Suprapubic skin (tissue), 4 donors: ENCODE measurements at regions not wholly inside any gene's neighbourhood (a gene's known extent, or its start where the extent isn't known, plus 50 kb on each side); places are given as distances from the start of the nearest gene placed in this dataset.
"Not testable (repeated sequence)": the region's sequence is repeated elsewhere in the genome, so short reads cannot be mapped to it uniquely, and the experiment has no call there.

Experiments used
- DNase-seq, 2 donors: peaks; one replicate each; pipeline ENCODE4 v3.0.0-alpha.2; 2019; ENCODE audit warnings: low spot score in 2 of 2
- H3K27ac ChIP-seq: fragments of 200-600 bp; sonication (generic); one replicate; pipeline ENCODE4 v1.5.1; 2019
- H3K27me3 ChIP-seq: fragments of 200-600 bp; sonication (generic); one replicate; pipeline ENCODE4 v1.5.1; 2019
- H3K36me3 ChIP-seq: fragments of 200-600 bp; sonication (generic); one replicate; pipeline ENCODE4 v1.5.1; 2019
- H3K4me1 ChIP-seq: fragments of 200-600 bp; sonication (generic); one replicate; pipeline ENCODE4 v1.5.1; 2019
- H3K4me3 ChIP-seq: fragments of 200-600 bp; sonication (generic); one replicate; pipeline ENCODE4 v1.5.1; 2019; ENCODE audit warnings: mild to moderate bottlenecking
- H3K9me3 ChIP-seq: fragments of 200-600 bp; sonication (generic); one replicate; pipeline ENCODE4 v1.5.1; 2019
- EP300 ChIP-seq: sonication (generic); formaldehyde crosslinking; IDR thresholded peaks from one replicate; pipeline ENCODE4 v1.6.1; 2017; ENCODE audit warnings: antibody characterized with exemption
- POLR2A ChIP-seq, 2 donors: fragments of 450-650 bp; IDR thresholded peaks; one replicate each; pipeline ENCODE4 v1.6.1; 2017; ENCODE audit warnings: antibody characterized with exemption in 2 of 2, mild to moderate bottlenecking in 2 of 2, moderate library complexity in 2 of 2
- POLR2AphosphoS5 ChIP-seq, 3 donors: sonication (generic); formaldehyde crosslinking; IDR thresholded peaks; one replicate each; pipeline ENCODE4 v1.6.1; 2017; ENCODE audit warnings: antibody characterized with exemption in 3 of 3
- WGBS: methylation state at CpG from one replicate; pipeline ENCODE4 v1.1.5; 2018; 5-methylcytosine and 5-hydroxymethylcytosine counted together
- TF ChIP-seq, protein P1 (sequence below), 2 donors: fragments of 200-600 bp in 1 of 2; fragments of 450-650 bp in 1 of 2; sonication (generic) in 1 of 2; IDR thresholded peaks; one replicate each; pipeline ENCODE4 v1.5.1; 2016 to 2019; ENCODE audit warnings: antibody characterized with exemption in 2 of 2, mild to moderate bottlenecking in 1 of 2, moderate library complexity in 1 of 2

DNA sequence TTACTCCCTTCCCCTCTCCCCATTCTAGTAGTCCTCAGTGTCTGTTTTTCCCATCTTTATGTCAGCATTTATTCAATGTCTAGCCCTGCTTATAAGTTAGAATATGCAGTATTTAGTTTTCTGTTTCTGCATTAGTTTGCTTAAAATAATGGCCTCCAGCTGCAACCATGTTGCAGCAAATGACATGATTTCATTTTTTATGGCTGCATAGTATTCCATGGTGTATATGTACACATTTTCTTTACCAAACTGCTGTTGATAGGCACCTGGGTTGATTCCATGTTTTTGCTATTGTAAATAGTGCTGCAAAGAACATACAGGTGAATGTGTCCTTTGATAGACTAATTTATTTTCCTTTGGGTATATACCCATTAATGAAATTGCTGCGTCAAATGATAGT is 267.7 kb downstream of the SRGAP2C start:
- TF ChIP-seq POLR2A (IDR thresholded peaks at IDR 0.05), result no peak
- TF ChIP-seq, protein P1, sequence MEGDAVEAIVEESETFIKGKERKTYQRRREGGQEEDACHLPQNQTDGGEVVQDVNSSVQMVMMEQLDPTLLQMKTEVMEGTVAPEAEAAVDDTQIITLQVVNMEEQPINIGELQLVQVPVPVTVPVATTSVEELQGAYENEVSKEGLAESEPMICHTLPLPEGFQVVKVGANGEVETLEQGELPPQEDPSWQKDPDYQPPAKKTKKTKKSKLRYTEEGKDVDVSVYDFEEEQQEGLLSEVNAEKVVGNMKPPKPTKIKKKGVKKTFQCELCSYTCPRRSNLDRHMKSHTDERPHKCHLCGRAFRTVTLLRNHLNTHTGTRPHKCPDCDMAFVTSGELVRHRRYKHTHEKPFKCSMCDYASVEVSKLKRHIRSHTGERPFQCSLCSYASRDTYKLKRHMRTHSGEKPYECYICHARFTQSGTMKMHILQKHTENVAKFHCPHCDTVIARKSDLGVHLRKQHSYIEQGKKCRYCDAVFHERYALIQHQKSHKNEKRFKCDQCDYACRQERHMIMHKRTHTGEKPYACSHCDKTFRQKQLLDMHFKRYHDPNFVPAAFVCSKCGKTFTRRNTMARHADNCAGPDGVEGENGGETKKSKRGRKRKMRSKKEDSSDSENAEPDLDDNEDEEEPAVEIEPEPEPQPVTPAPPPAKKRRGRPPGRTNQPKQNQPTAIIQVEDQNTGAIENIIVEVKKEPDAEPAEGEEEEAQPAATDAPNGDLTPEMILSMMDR (IDR thresholded peaks at IDR 0.05), result no peak
- TF ChIP-seq POLR2AphosphoS5 (IDR thresholded peaks at IDR 0.05), result no peak
- no peak for TF ChIP-seq EP300
- no peaks in the 10 kb centered on the region for H3K9me3 ChIP-seq
- no peaks in the 10 kb centered on the region for H3K36me3 ChIP-seq
- H3K27me3 ChIP-seq, result no peaks in the 10 kb centered on the region
- H3K27ac ChIP-seq, result no peak overlapping the region
- no peak overlapping the region for H3K4me3 ChIP-seq
- DNase-seq, result no peak
- WGBS, result 100% methylated on average over 1 of the region's 1 CpG
- H3K4me1 ChIP-seq, result no peaks in the 10 kb centered on the region

DNA sequence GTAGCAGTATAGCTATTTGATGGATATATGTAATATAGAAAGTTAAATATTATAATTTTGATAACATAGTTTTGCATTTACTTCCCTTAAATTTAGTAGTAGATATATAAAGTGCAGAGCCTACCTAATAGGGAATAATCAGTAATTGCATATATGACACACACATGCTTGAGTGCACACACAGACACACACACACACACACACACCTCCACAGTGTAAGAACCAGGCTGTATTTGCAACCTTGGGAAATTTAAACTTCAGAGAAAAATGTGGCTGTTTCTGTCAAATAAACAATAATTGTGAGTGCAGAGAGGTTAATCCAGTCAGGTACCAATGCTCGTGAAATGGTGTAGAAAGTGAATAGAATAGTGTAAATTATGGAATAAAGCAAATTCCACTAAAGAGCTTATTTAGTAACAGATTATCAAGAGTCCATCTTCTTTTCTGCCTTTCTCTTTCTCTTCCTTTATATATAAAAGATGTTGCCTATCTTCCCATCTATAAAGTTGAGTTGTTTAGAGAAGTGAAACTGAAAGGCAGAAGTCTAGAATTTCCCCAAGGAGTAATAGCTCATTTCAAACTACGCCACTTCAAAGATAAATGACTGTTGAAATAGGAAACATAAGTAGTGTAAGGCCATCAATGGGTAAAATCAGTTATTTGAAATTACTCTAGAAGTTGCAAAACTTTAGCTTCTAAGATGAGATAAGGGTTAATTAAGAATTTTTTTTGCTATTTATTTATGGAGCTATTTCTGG is 273.7 kb downstream of the SRGAP2C start:
- Histone ChIP-seq H3K36me3 (no peaks in the 10 kb centered on the region), H3K9me3 (no peaks in the 10 kb centered on the region), H3K27me3 (no peaks in the 10 kb centered on the region), H3K4me3 (no peak overlapping the region), H3K27ac (no peak overlapping the region), H3K4me1 (no peaks in the 10 kb centered on the region)
- TF ChIP-seq POLR2AphosphoS5 (IDR thresholded peaks at IDR 0.05) (no peak), POLR2A (IDR thresholded peaks at IDR 0.05) (no peak), EP300 (no peak)
- TF ChIP-seq, protein P1 (IDR thresholded peaks at IDR 0.05), result no peak
- DNase-seq, result no peak
- WGBS, result 46% methylated on average over 2 of the region's 2 CpGs

DNA sequence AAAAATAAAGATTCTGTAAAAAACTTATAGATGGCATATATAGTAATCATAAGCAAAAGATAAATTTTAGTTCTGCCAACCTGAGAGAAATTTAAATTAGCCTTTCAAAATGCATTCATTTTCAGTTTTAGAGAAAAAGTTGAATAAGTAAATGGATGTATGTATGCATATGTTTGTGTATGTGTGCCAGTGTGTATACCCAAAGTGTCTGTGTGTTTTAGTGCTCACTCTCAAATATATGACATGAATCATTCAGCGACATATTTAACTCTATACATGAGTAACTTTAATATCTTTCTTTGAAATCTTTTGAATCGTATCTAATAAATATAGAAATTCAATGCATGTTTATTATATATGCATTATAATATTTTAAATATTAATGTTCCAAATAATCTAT is 274.5 kb downstream of the SRGAP2C start:
- Histone ChIP-seq H3K27me3 (no peaks in the 10 kb centered on the region), H3K36me3 (no peaks in the 10 kb centered on the region), H3K4me1 (no peaks in the 10 kb centered on the region), H3K4me3 (no peak overlapping the region), H3K9me3 (no peaks in the 10 kb centered on the region), H3K27ac (no peak overlapping the region)
- 78% methylated on average over 2 of the region's 2 CpGs for WGBS
- DNase-seq, result no peak
- TF ChIP-seq EP300, result no peak
- no peak for TF ChIP-seq POLR2A (IDR thresholded peaks at IDR 0.05)
- TF ChIP-seq POLR2AphosphoS5 (IDR thresholded peaks at IDR 0.05), result no peak
- TF ChIP-seq, protein P1 (IDR thresholded peaks at IDR 0.05), result no peak

DNA sequence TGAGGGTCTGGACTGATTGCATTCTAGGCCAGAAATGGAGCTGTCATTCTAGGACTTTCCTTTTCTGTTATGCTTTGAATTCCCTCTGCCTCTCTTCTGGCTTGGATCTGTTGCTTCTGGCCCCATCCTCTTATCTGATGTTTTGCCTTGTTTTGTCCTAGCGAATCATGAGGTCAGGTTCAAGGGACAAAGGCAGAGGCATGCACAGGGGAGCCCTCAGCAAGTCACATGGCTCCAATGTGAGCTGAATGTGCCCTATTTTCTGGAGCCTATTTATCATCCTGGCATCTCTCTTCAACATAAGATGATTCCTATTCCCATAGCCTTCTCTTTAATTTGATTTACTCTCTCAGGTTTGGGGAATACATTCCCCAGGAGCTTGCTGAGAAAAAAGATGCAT is 284.6 kb downstream of the SRGAP2C start:
- WGBS, result 62% methylated on average over 1 of the region's 1 CpG
- DNase-seq, result not testable (repeated sequence)

DNA sequence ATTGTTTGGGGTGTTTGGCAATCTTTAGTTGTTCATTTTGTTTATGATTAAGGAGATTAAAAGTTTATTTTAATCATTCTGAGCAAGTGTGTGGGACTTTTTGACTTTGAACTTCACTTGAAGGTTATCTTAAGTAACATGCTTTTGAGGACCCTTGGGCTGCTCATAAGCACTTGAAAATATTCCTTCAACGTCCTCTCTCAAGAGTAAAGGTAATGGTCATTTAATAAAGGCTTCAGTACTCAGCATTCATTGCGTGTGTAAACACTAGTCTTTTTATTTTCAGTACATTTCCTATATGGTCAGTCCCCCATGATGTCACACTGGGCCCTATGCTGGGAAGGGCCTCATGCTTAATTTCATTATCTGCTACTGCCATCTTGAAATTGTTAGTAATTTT is 285.6 kb downstream of the SRGAP2C start:
- not testable (repeated sequence) for H3K27me3 ChIP-seq, H3K4me1 ChIP-seq, H3K27ac ChIP-seq, DNase-seq, H3K9me3 ChIP-seq, H3K36me3 ChIP-seq, H3K4me3 ChIP-seq
- WGBS, result 83% methylated on average over 2 of the region's 2 CpGs

More for the DNA sequence above, 284.6 kb downstream of the SRGAP2C start:
- not testable (repeated sequence) for H3K27ac ChIP-seq, H3K36me3 ChIP-seq, H3K9me3 ChIP-seq, H3K4me3 ChIP-seq, H3K27me3 ChIP-seq, H3K4me1 ChIP-seq

DNA sequence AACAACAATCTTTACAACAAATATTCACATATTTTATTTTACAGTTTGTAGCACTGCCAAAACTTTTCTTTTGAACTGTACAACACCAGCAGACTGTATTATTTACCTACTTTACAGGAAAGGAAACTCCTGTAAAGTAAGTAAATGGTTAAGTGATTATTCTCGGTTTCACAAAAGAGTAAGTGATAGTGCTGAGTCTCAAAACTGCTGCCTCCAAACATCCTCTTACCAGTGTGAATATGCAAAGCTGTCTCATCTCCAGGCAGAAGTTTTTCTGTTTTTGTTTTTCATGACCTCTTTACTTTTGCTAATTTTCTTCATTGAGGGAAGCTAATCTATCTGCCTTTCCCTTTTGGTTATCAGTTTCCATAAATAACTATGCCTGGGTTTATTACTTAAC is 286.7 kb downstream of the SRGAP2C start:
- WGBS, result 44% methylated on average over 1 of the region's 1 CpG
- no peak for DNase-seq
- Histone ChIP-seq H3K36me3 (no peaks in the 10 kb centered on the region), H3K4me1 (no peaks in the 10 kb centered on the region), H3K27me3 (no peaks in the 10 kb centered on the region), H3K4me3 (no peak overlapping the region), H3K9me3 (no peaks in the 10 kb centered on the region), H3K27ac (no peak overlapping the region)
- TF ChIP-seq POLR2AphosphoS5 (IDR thresholded peaks at IDR 0.05) (no peak), POLR2A (IDR thresholded peaks at IDR 0.05) (no peak), EP300 (no peak)
- TF ChIP-seq, protein P1 (IDR thresholded peaks at IDR 0.05), result no peak
